NT2/D1 (cell line): ENCODE measurements at regions not wholly inside any gene's neighbourhood (a gene's known extent, or its start where the extent isn't known, plus 50 kb on each side); places are given as distances from the start of the nearest gene placed in this dataset.

Experiments used
- YY1 ChIP-seq: IDR thresholded peaks from 2 replicates; pipeline ENCODE4 v1.6.1; 2011; ENCODE audit not compliant: insufficient read length, insufficient read depth
- ZNF274 ChIP-seq: IDR thresholded peaks from 2 replicates; pipeline ENCODE4 v1.6.1; 2011; ENCODE audit warnings: mild to moderate bottlenecking, low read depth, low read length

GRCh38 chr4:63663870-63664269 is 745.4 kb downstream of the TECRL start:
- TF ChIP-seq YY1 (no peak), ZNF274 (no peak)
